GM13977 (cell line): ENCODE measurements at regions not wholly inside any gene's neighbourhood (a gene's known extent, or its start where the extent isn't known, plus 50 kb on each side); places are given as distances from the start of the nearest gene placed in this dataset.

Source experiments
- DNase-seq: peaks from one replicate; pipeline ENCODE4 v3.0.0; 2012; ENCODE audit warnings: low spot score
- in situ Hi-C: fragments of 300-500 bp; cut with MboI; formaldehyde crosslinking; loops from one replicate; pipeline ENCODE4 v1.12.0; 2022; ENCODE audit warnings: low sequenced_read_pairs, low pct_unique_long_range_greater_than_20kb, mixed read lengths, inconsistent platforms; ENCODE audit not compliant: unreplicated experiment
- TF ChIP-seq, protein P1 (sequence below): IDR thresholded peaks from 2 replicates; pipeline ENCODE4 v1.5.1; 2012; ENCODE audit warnings: mild to moderate bottlenecking, control low read depth; ENCODE audit not compliant: insufficient read depth; ENCODE audit errors: extremely low read depth, missing control alignments

- no peak for DNase-seq
- TF ChIP-seq, protein P1, sequence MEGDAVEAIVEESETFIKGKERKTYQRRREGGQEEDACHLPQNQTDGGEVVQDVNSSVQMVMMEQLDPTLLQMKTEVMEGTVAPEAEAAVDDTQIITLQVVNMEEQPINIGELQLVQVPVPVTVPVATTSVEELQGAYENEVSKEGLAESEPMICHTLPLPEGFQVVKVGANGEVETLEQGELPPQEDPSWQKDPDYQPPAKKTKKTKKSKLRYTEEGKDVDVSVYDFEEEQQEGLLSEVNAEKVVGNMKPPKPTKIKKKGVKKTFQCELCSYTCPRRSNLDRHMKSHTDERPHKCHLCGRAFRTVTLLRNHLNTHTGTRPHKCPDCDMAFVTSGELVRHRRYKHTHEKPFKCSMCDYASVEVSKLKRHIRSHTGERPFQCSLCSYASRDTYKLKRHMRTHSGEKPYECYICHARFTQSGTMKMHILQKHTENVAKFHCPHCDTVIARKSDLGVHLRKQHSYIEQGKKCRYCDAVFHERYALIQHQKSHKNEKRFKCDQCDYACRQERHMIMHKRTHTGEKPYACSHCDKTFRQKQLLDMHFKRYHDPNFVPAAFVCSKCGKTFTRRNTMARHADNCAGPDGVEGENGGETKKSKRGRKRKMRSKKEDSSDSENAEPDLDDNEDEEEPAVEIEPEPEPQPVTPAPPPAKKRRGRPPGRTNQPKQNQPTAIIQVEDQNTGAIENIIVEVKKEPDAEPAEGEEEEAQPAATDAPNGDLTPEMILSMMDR, result no peak
- in situ Hi-C loops, result no loop called here
These were observed 245.9 kb downstream of the HS3ST1 start for GRCh38 chr4:11182586-11183355.

DNA sequence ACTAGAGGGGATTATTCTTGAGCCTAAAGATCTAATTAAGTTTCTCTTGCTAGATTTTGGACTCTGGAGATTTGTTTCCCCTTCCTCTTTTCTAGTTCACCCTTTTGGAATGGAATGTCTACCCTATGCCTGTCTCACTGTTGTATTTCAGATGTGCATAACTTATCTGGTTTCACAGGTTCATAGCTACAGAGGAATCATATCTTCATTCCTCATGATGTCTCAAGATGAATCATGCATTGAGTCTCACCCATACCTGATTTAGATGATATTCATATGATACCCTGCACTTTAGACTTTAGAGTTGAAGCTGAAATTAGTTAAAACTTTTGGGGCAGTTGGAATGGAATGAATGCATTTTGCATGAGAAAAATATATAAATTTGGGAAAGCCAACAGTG, 246.7 kb downstream of the HS3ST1 start:
- DNase-seq, result no peak
- TF ChIP-seq, protein P1, result no peak
- in situ Hi-C loops, result no loop called here

GRCh38 chr4:11179796-11180195, 248.9 kb downstream of the HS3ST1 start:
- in situ Hi-C loops, result no loop called here
- TF ChIP-seq, protein P1, result no peak
- DNase-seq, result no peak

GRCh38 chr4:11178433-11178832, 250.3 kb downstream of the HS3ST1 start:
- TF ChIP-seq, protein P1, result no peak
- DNase-seq, result no peak
- in situ Hi-C loops, result no loop called here

DNA sequence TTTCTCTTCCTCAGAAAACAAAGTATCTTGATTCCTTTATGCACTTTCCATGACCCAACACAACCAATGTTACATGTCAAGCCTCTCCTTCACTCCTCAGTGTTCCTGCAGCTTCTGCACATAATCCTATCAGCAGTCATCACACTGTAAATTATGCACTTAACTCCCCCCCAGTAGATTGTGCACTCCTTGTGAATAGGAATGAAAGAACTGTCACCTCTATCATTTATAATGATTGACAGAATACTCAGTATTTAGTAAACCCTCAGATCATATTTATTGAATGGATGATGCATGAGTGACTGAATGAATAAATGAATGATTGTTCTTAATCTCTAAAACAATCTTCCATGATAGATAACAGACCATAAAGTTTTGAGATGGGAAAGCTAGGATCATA, 253.3 kb downstream of the HS3ST1 start:
- no peak for DNase-seq
- in situ Hi-C loops, result no loop called here

GRCh38 chr4:11166606-11167005, 262.1 kb downstream of the HS3ST1 start:
- TF ChIP-seq, protein P1, result no peak
- in situ Hi-C loops, result no loop called here
- DNase-seq, result no peak

More for the DNA sequence above, 253.3 kb downstream of the HS3ST1 start:
- TF ChIP-seq, protein P1, result no peak
